Progenitor cell of endocrine pancreas (in vitro differentiated cells): ENCODE measurements at regions not wholly inside any gene's neighbourhood (a gene's known extent, or its start where the extent isn't known, plus 50 kb on each side); places are given as distances from the start of the nearest gene placed in this dataset.
"Not testable (repeated sequence)": the region's sequence is repeated elsewhere in the genome, so short reads cannot be mapped to it uniquely, and the experiment has no call there.

Source experiments
- DNase-seq: peaks from one replicate; pipeline ENCODE4 v3.0.0; 2021; ENCODE audit warnings: low spot score; ENCODE audit not compliant: unreplicated experiment
- H3K27ac Mint-ChIP-seq: 2 replicates; pipeline ENCODE4 v1.8.0; 2021; ENCODE audit warnings: mild to moderate bottlenecking, moderate library complexity, mixed read lengths
- H3K27me3 Mint-ChIP-seq: 2 replicates; pipeline ENCODE4 v1.8.0; 2021; ENCODE audit warnings: mixed read lengths
- H3K36me3 Mint-ChIP-seq: 2 replicates; pipeline ENCODE4 v1.8.0; 2022; ENCODE audit warnings: mixed read lengths; ENCODE audit not compliant: insufficient read depth
- H3K4me1 Mint-ChIP-seq: 2 replicates; pipeline ENCODE4 v1.8.0; 2021; ENCODE audit warnings: low read depth, mixed read lengths
- H3K4me3 Mint-ChIP-seq: 2 replicates; pipeline ENCODE4 v1.8.0; 2021; ENCODE audit warnings: low read depth, mild to moderate bottlenecking, moderate library complexity, mixed read lengths
- H3K9me3 Mint-ChIP-seq: 2 replicates; pipeline ENCODE4 v1.8.0; 2021; ENCODE audit warnings: low read depth, mixed read lengths
- TF ChIP-seq, protein P1 (sequence below): fragments of 200-600 bp; sonication (generic); IDR thresholded peaks from one replicate; pipeline ENCODE4 v1.5.0; 2021; ENCODE audit warnings: antibody characterized with exemption, mild to moderate bottlenecking; ENCODE audit not compliant: unreplicated experiment

DNA sequence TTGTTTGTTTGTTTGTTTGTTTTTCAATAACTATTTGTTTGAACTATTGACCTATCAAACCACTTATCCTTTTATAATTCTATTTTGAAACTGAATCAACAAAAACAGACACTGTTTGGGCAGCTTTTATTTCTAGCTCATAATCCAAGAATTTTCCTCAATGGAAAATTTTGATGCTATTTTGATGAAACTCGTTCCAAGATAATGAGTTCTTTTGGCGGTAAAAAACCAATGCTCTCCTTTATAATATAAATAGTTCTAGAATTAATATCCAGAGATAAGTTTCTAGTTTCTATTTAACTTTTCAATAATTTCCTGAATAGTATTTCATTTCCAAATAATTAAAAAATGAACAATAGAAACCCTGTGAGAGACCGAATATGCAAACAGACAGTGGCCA is 146.5 kb upstream of the EDNRB start:
- peaks cover under 1% of the 10 kb centered on the region for H3K36me3 Mint-ChIP-seq
- peaks cover 17% of the 10 kb centered on the region for H3K4me1 Mint-ChIP-seq
- H3K4me3 Mint-ChIP-seq, result no peak overlapping the region
- H3K9me3 Mint-ChIP-seq, result no peaks in the 10 kb centered on the region
- TF ChIP-seq, protein P1, sequence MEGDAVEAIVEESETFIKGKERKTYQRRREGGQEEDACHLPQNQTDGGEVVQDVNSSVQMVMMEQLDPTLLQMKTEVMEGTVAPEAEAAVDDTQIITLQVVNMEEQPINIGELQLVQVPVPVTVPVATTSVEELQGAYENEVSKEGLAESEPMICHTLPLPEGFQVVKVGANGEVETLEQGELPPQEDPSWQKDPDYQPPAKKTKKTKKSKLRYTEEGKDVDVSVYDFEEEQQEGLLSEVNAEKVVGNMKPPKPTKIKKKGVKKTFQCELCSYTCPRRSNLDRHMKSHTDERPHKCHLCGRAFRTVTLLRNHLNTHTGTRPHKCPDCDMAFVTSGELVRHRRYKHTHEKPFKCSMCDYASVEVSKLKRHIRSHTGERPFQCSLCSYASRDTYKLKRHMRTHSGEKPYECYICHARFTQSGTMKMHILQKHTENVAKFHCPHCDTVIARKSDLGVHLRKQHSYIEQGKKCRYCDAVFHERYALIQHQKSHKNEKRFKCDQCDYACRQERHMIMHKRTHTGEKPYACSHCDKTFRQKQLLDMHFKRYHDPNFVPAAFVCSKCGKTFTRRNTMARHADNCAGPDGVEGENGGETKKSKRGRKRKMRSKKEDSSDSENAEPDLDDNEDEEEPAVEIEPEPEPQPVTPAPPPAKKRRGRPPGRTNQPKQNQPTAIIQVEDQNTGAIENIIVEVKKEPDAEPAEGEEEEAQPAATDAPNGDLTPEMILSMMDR, result no peak
- no peak for DNase-seq
- peaks cover 3% of the 10 kb centered on the region for H3K27me3 Mint-ChIP-seq
- no peak overlapping the region for H3K27ac Mint-ChIP-seq

DNA sequence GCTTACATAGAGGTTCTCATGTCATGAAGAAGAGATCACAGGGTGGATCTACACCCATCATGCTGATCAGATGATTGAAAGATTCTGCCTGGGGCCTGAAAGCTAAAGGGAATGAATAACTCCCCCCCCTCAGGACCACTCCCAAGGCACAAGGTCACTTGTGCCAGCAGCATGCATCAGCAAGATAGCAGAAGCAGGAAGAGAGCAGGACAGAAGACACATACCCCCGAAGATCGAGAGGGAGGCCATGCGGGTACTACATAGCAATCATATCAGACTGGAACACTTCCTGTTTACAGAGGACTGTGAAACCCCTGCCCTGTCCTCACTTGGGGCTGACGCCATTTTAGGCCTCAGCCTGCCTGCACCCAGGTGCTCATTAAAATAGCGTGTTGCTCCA is 143.2 kb upstream of the EDNRB start:
- Mint-ChIP-seq H3K27ac (no peak overlapping the region), H3K4me1 (peaks cover 2% of the 10 kb centered on the region), H3K27me3 (no peaks in the 10 kb centered on the region), H3K36me3 (peaks cover 4% of the 10 kb centered on the region), H3K9me3 (peaks cover 16% of the 10 kb centered on the region), H3K4me3 (no peak overlapping the region)
- TF ChIP-seq, protein P1, result no peak
- DNase-seq, result no peak

DNA sequence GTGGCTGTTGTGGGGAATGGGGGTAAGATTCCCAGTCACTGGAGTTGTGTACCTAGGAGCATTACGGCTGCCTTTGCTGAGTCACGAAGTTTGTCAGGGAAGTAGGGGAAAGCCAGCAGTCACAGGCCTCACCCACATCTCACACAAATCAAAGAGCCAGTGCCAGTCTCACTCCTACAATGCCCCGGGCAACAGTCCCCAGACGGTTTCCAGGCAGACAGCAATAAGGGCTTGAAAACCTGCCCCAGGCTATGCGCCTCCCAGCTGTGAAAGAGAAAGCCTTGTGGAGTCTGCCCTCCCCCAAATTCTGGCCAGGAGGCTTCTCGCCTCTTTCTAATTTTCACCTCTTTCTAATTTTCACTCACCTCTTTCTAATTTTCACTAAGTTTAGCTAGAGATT is 142.3 kb upstream of the EDNRB start:
- Mint-ChIP-seq H3K9me3 (peaks cover 25% of the 10 kb centered on the region), H3K4me1 (peaks cover 2% of the 10 kb centered on the region), H3K27me3 (no peaks in the 10 kb centered on the region), H3K4me3 (no peak overlapping the region), H3K27ac (no peak overlapping the region), H3K36me3 (peaks cover 10% of the 10 kb centered on the region)
- TF ChIP-seq, protein P1, result no peak
- DNase-seq, result no peak

DNA sequence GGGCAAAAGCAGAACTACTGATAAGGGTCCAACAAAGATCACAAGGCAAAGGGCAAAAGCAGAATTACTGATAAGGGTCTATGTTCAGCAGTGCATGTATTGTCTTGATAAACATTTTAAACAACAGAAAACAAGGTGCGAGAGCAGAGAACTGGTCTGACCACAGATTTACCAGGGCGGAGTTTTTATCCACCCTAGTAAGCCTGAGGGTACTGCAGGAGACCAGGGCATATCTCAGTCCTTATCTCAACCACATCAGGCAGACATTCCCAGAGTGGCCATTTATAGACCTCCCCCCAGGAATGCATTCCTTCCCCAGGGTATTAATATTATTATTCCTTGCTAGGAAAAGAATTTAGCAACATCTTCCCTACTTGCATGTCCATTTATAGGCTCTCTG is 138.2 kb upstream of the EDNRB start:
- H3K27me3 Mint-ChIP-seq, H3K4me3 Mint-ChIP-seq, DNase-seq, H3K4me1 Mint-ChIP-seq: not testable (repeated sequence)
- peaks cover 10% of the 10 kb centered on the region for H3K36me3 Mint-ChIP-seq
- peak overlapping the region; percentile 7 for H3K27ac Mint-ChIP-seq
- H3K9me3 Mint-ChIP-seq, result peaks cover 27% of the 10 kb centered on the region

DNA sequence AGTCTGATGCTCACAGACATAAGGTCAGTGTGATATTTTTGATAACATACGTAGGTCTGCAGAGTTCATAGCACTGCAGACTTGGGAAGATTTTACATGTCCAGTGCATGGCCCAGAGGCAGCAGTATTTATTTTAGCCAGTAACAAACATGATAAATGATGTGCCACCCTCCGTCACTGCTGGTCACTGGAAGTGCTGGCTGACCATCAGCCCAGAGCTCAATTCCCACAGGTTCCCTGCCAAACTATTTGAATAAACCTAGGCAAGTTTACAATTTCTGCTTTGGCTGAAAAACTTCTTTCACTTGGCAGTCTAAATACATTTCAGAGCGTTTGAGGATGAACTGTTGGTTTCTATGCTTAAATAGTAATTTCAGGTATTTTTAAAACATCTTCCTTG is 135.5 kb upstream of the EDNRB start:
- TF ChIP-seq, protein P1, result no peak
- no peak overlapping the region for H3K27ac Mint-ChIP-seq

DNA sequence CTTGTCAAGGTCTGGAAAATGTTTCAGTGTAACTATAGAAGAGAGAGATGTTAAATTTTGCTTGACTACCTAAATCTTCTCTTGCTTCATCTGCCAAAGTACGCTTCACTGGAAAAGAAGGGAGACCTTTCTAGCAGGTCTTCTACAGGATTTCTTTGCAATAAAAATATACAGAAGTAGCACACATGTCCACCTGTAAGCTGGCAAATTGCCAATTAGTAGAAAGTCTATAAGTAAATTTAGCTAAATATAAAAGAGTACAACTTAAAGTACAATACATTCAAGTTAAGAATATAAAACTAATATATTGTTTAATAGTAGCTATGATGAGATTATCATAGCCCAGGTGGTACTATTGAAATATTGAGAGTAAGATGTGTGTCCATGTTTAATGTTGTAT is 128.5 kb upstream of the EDNRB start:
- TF ChIP-seq, protein P1, result no peak
- DNase-seq, result no peak

More for the DNA sequence above, 135.5 kb upstream of the EDNRB start:
- DNase-seq, result no peak
- H3K4me1 Mint-ChIP-seq, result peaks cover 9% of the 10 kb centered on the region
- H3K4me3 Mint-ChIP-seq, result no peak overlapping the region
- H3K27me3 Mint-ChIP-seq, result no peaks in the 10 kb centered on the region
- H3K9me3 Mint-ChIP-seq, result peaks cover 24% of the 10 kb centered on the region
- H3K36me3 Mint-ChIP-seq, result peaks cover 8% of the 10 kb centered on the region

More for the DNA sequence above, 128.5 kb upstream of the EDNRB start:
- H3K36me3 Mint-ChIP-seq, result no peaks in the 10 kb centered on the region
- peaks cover 3% of the 10 kb centered on the region for H3K4me1 Mint-ChIP-seq
- no peak overlapping the region for H3K27ac Mint-ChIP-seq
- H3K9me3 Mint-ChIP-seq, result peaks cover 2% of the 10 kb centered on the region
- H3K4me3 Mint-ChIP-seq, result no peak overlapping the region
- H3K27me3 Mint-ChIP-seq, result no peaks in the 10 kb centered on the region
